ENCODE measurements at regions not wholly inside any gene's neighbourhood (a gene's known extent, or its start where the extent isn't known, plus 50 kb on each side); places are given as distances from the start of the nearest gene placed in this dataset.

- no peak for ATAC-seq (ENCODE audit: low read depth)
- H2BK120ac ChIP-seq (ENCODE audit: low read depth, low read length) = no peak overlapping the region
- CTCF ChIA-PET = no interaction called here
These were observed 143.5 kb upstream of the CHRDL1 start for GRCh38 chrX:110938977-110939732.

More at GRCh38 chrX:110938977-110939732, 143.5 kb upstream of the CHRDL1 start:
- Histone ChIP-seq H4K91ac (ENCODE audit: insufficient read depth, low read depth, low read length) (no peak overlapping the region), H2BK15ac (ENCODE audit: low read depth, low read length) (no peak overlapping the region), H3K79me1 (ENCODE audit: low read depth in 1 of 2, low read length in 2 of 2) (no peaks in the 10 kb centered on the region), H3K18ac (ENCODE audit: low read depth, low read length) (no peak overlapping the region), H3K56ac (ENCODE audit: extremely low read depth, insufficient read depth, low read length) (no peak overlapping the region), H4K20me1 (ENCODE audit: insufficient read depth, low read length) (no peaks in the 10 kb centered on the region), H3K36me3 (ENCODE audit: control insufficient read depth, insufficient read depth, low read length) (no peaks in the 10 kb centered on the region), H3K14ac (replicated peaks; ENCODE audit: low read depth, low read length) (no peak overlapping the region), H3K4ac (ENCODE audit: low read depth, low read length) (no peak overlapping the region), H2AFZ (replicated peaks; ENCODE audit: low read length, poor library complexity) (no peak overlapping the region), H2BK5ac (ENCODE audit: low read depth, low read length, poor library complexity, severe bottlenecking) (no peak overlapping the region), H3K4me1 (ENCODE audit: control insufficient read depth, insufficient read depth, low read length) (no peaks in the 10 kb centered on the region), H3K9me3 (ENCODE audit: control insufficient read depth, insufficient read depth, low read length) (no peaks in the 10 kb centered on the region), H3K4me3 (ENCODE audit: insufficient read depth, low read depth, low read length) (no peak overlapping the region), H4K5ac (ENCODE audit: low read depth, low read length) (no peak overlapping the region), H2BK20ac (ENCODE audit: low read depth, low read length) (no peak overlapping the region), H3K4me2 (ENCODE audit: low read depth, low read length) (no peak overlapping the region), H3K27ac (ENCODE audit: insufficient read depth, low read length) (no peak overlapping the region), H4K8ac (ENCODE audit: low read depth in 2 of 2, low read length in 2 of 2) (no peak overlapping the region), H3K27me3 (ENCODE audit: control insufficient read depth, insufficient read depth, low read length) (peaks cover 13% of the 10 kb centered on the region), H3K23ac (ENCODE audit: low read depth, low read length) (no peak overlapping the region), H2AK5ac (ENCODE audit: low read depth, low read length) (no peak overlapping the region), H3K9me1 (ENCODE audit: insufficient read depth, low read length) (no peaks in the 10 kb centered on the region), H3K9ac (ENCODE audit: low read depth, low read length) (no peak overlapping the region), H2AK9ac (replicated peaks; ENCODE audit: low read depth, low read length, poor library complexity) (no peak overlapping the region)
- intact Hi-C loops (cut with micrococcal nuclease) = no loop called here
- no TSS peak for BruUV-seq (replicated peaks)
- dilution Hi-C loops (cut with HindIII; ENCODE audit: low sequenced_read_pairs, unreplicated experiment) = no loop called here
- no peak for DNase-seq
- TF ChIP-seq SMC3 (IDR thresholded peaks at IDR 0.05; ENCODE audit: low read depth, low read length) (no peak), CEBPB (IDR thresholded peaks at IDR 0.05; ENCODE audit: low read depth, low read length) (no peak), RCOR1 (IDR thresholded peaks at IDR 0.05; ENCODE audit: insufficient replicate concordance, low read length) (no peak), CTCF (conservative IDR thresholded peaks at IDR 0.05; ENCODE audit: low read depth, low read length) (no peak), BHLHE40 (IDR thresholded peaks at IDR 0.05; ENCODE audit: low read depth, low read length) (no peak), MAZ (IDR thresholded peaks at IDR 0.05; ENCODE audit: borderline replicate concordance, low read depth, low read length) (no peak), MAFK (IDR thresholded peaks at IDR 0.05; ENCODE audit: low read depth, low read length) (no peak), ELK1 (IDR thresholded peaks at IDR 0.05; ENCODE audit: borderline replicate concordance, low read depth, low read length) (no peak), NFE2L2 (IDR thresholded peaks at IDR 0.05; ENCODE audit: low read depth, low read length) (no peak)
- in situ Hi-C loops (cut with MboI; ENCODE audit: low sequenced_read_pairs) = no loop called here
- WGBS, 2 experiments (ENCODE audit: extremely low coverage in 2 of 2, insufficient read length in 1 of 2) = 0% methylated on average over 1 of the region's 3 CpGs; no CpG with 5 or more reads in 1 of the 2 experiments
- POLR2A ChIA-PET (ENCODE audit: unreplicated experiment) = no interaction called here
